ENCODE measurements at regions not wholly inside any gene's neighbourhood (a gene's known extent, or its start where the extent isn't known, plus 50 kb on each side); places are given as distances from the start of the nearest gene placed in this dataset.

DNA sequence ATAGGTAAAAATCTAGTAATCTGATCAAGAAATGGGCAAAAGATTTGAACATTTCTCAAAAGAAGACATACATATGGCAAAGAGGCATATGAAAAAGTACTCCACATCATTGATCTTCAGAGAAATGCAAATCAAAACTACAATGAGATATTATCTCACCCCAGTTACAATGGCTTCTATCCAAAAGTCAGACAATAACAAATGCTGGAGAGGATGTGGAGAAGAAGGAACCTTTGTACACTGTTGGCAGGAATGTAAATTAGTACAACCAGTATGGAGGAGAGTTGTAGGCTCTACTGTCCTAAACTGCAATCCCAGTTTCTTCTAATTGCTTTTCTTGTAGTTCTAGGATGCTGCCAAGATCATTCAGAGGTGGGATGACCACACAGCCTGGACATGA, 193.5 kb upstream of the RFX3 start:
- no peaks in the 10 kb centered on the region for H3K27me3 ChIP-seq (replicated peaks in 1 of 4; ENCODE audit: control extremely low read depth in 1 of 4, control insufficient read depth in 3 of 4, insufficient read depth in 4 of 4, low read length in 3 of 4)
- no peak overlapping the region for H3K27ac ChIP-seq (ENCODE audit: low read length in 2 of 2)
- no peak for DNase-seq
- H4K20me1 ChIP-seq (ENCODE audit: control insufficient read depth, insufficient read depth, low read length, poor library complexity, severe bottlenecking): no peaks in the 10 kb centered on the region
- TF ChIP-seq, protein P1, sequence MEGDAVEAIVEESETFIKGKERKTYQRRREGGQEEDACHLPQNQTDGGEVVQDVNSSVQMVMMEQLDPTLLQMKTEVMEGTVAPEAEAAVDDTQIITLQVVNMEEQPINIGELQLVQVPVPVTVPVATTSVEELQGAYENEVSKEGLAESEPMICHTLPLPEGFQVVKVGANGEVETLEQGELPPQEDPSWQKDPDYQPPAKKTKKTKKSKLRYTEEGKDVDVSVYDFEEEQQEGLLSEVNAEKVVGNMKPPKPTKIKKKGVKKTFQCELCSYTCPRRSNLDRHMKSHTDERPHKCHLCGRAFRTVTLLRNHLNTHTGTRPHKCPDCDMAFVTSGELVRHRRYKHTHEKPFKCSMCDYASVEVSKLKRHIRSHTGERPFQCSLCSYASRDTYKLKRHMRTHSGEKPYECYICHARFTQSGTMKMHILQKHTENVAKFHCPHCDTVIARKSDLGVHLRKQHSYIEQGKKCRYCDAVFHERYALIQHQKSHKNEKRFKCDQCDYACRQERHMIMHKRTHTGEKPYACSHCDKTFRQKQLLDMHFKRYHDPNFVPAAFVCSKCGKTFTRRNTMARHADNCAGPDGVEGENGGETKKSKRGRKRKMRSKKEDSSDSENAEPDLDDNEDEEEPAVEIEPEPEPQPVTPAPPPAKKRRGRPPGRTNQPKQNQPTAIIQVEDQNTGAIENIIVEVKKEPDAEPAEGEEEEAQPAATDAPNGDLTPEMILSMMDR (IDR thresholded peaks at IDR 0.05): no peak
- no peak for TF ChIP-seq EZH2 (IDR thresholded peaks at IDR 0.05; ENCODE audit: borderline replicate concordance, insufficient read depth, low read depth, low read length, poor library complexity, severe bottlenecking)
- no peaks in the 10 kb centered on the region for H3K4me1 ChIP-seq (ENCODE audit: control insufficient read depth in 2 of 2, insufficient read depth in 2 of 2, low read length in 2 of 2)
- H3K36me3 ChIP-seq (replicated peaks in 1 of 2; ENCODE audit: control extremely low read depth in 1 of 2, control insufficient read depth in 1 of 2, extremely low read depth in 1 of 2, insufficient read depth in 2 of 2, low read length in 1 of 2): no peaks in the 10 kb centered on the region
- no peak for ATAC-seq (ENCODE audit: low read depth)
- intact Hi-C loops (cut with micrococcal nuclease): no loop called here
- H3K4me2 ChIP-seq (replicated peaks; ENCODE audit: low read depth, low read length, poor library complexity, severe bottlenecking): no peak overlapping the region
- no peak overlapping the region for H3K27ac Mint-ChIP-seq
- H3K79me2 ChIP-seq (ENCODE audit: control insufficient read depth, insufficient read depth, low read length): no peaks in the 10 kb centered on the region
- no peaks in the 10 kb centered on the region for H3K9me3 Mint-ChIP-seq (ENCODE audit: insufficient read depth)
- H2AFZ ChIP-seq (ENCODE audit: insufficient read depth, low read depth, low read length, poor library complexity, severe bottlenecking): no peak overlapping the region
- ChIA-PET CTCF (no interaction called here), POLR2A (no interaction called here)
- H3K4me3 ChIP-seq (ENCODE audit: control extremely low read depth in 1 of 5, extremely low read depth in 1 of 5, insufficient read depth in 1 of 5, low read depth in 2 of 5, low read length in 4 of 5): no peak overlapping the region
- H3K4me1 Mint-ChIP-seq: no peaks in the 10 kb centered on the region
- H3K9me3 ChIP-seq (ENCODE audit: control extremely low read depth in 1 of 3, control insufficient read depth in 2 of 3, insufficient read depth in 1 of 3, low read length in 2 of 3): no peaks in the 10 kb centered on the region
- no peak overlapping the region for H3K4me3 Mint-ChIP-seq
- peaks cover 6% of the 10 kb centered on the region for H3K27me3 Mint-ChIP-seq
- no peak overlapping the region for H3K9ac ChIP-seq (ENCODE audit: low read length)

DNA sequence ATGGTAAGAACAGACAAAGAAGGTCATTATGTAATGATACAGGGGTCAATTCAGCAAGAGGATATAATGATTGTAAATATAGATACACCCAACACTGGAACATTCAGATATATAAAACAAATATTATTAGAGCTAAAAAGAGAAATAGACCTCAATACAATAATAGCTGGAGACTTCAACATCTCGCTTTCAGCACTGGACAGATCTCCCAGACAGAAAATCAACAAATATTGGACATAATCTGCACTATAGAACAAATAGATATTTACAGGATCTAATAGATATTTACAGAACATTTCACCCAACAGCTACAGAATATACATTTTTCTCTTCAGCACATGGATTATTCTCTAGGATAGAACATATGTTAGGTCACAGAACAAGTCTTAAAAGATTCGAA, 190.6 kb upstream of the RFX3 start:
- H2AFZ ChIP-seq (ENCODE audit: insufficient read depth, low read depth, low read length, poor library complexity, severe bottlenecking): no peak overlapping the region
- intact Hi-C loops (cut with micrococcal nuclease): no loop called here
- no peaks in the 10 kb centered on the region for H3K4me1 ChIP-seq (ENCODE audit: control insufficient read depth in 2 of 2, insufficient read depth in 2 of 2, low read length in 2 of 2)
- no peaks in the 10 kb centered on the region for H3K79me2 ChIP-seq (ENCODE audit: control insufficient read depth, insufficient read depth, low read length)
- WGBS (ENCODE audit: insufficient coverage): no CpG with 5 or more reads among the region's 2 CpGs
- no peaks in the 10 kb centered on the region for H4K20me1 ChIP-seq (ENCODE audit: control insufficient read depth, insufficient read depth, low read length, poor library complexity, severe bottlenecking)
- no peak overlapping the region for H3K4me3 ChIP-seq (ENCODE audit: control extremely low read depth in 1 of 5, extremely low read depth in 1 of 5, insufficient read depth in 1 of 5, low read depth in 2 of 5, low read length in 4 of 5)
- no peaks in the 10 kb centered on the region for H3K9me3 ChIP-seq (ENCODE audit: control extremely low read depth in 1 of 3, control insufficient read depth in 2 of 3, insufficient read depth in 1 of 3, low read length in 2 of 3)
- no peak overlapping the region for H3K27ac ChIP-seq (ENCODE audit: low read length in 2 of 2)
- no peak overlapping the region for H3K9ac ChIP-seq (ENCODE audit: low read length)
- H3K9me3 Mint-ChIP-seq (ENCODE audit: insufficient read depth): no peaks in the 10 kb centered on the region
- ChIA-PET POLR2A (no interaction called here), CTCF (no interaction called here)
- TF ChIP-seq EZH2 (IDR thresholded peaks at IDR 0.05; ENCODE audit: borderline replicate concordance, insufficient read depth, low read depth, low read length, poor library complexity, severe bottlenecking): no peak
- TF ChIP-seq, protein P1 (IDR thresholded peaks at IDR 0.05): no peak
- peaks cover 7% of the 10 kb centered on the region for H3K27me3 Mint-ChIP-seq
- H3K4me1 Mint-ChIP-seq: no peaks in the 10 kb centered on the region
- H3K27ac Mint-ChIP-seq: no peak overlapping the region
- H3K4me2 ChIP-seq (replicated peaks; ENCODE audit: low read depth, low read length, poor library complexity, severe bottlenecking): no peak overlapping the region
- no peaks in the 10 kb centered on the region for H3K27me3 ChIP-seq (replicated peaks in 1 of 4; ENCODE audit: control extremely low read depth in 1 of 4, control insufficient read depth in 3 of 4, insufficient read depth in 4 of 4, low read length in 3 of 4)
- no peak for ATAC-seq (ENCODE audit: low read depth)
- no peak for DNase-seq
- H3K4me3 Mint-ChIP-seq: no peak overlapping the region
- H3K36me3 ChIP-seq (replicated peaks in 1 of 2; ENCODE audit: control extremely low read depth in 1 of 2, control insufficient read depth in 1 of 2, extremely low read depth in 1 of 2, insufficient read depth in 2 of 2, low read length in 1 of 2): no peaks in the 10 kb centered on the region

All from B cell (primary cell).